AG10803 (cell line): ENCODE measurements at regions not wholly inside any gene's neighbourhood (a gene's known extent, or its start where the extent isn't known, plus 50 kb on each side); places are given as distances from the start of the nearest gene placed in this dataset.

ENCODE experiments used
- DNase-seq: peaks from one replicate; pipeline ENCODE4 v3.0.0; 2010; ENCODE audit warnings: low read depth
- H3K4me3 ChIP-seq: 2 replicates; pipeline ENCODE4 v1.5.1; 2011; ENCODE audit warnings: mild to moderate bottlenecking, low read length, control low read depth
- CTCF ChIP-seq: conservative IDR thresholded peaks from 2 replicates; pipeline ENCODE4 v1.5.1; 2011; ENCODE audit warnings: mild to moderate bottlenecking, low read length, control low read depth, inconsistent platforms

DNA sequence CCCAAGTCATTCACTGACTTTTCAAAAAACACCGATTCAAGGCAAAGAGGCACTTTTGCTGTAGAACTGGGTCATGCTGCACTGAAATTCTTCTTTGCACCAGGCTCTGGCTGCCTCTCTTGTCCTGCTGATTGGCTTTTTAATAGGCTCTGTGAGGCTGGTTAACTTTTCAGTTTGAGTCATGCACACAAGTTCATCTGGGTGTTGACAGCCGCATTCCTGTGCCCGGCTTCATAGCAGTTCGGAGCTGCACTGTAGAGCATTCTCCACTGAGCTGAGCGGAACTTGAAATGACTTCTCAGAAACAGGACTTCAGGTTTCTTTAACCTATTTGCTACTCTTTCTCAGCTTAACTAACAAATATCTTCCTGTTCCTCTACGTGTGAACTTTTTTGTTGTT, 978.3 kb downstream of the UQCRFS1 start:
- DNase-seq = peak; percentile 42
- TF ChIP-seq CTCF = no peak
- H3K4me3 ChIP-seq = no peak overlapping the region

DNA sequence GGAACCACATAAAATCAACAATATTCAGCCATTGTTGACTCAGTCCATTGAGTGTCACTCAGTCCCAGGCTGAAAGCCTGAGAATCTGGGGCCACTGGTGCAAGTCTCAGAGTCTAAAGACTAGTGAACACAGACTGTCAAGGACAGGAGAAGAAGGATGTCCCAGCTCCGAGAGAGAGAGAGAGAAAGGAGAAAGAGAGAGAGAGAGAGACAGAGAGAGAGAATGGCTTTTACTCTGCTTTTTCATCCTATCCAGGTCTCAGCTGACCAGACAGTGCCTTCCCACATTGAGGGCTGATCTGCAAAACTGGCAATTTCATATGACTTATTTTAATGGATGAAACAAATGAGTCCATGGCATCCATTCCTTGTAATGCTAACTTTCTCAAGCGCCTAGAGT, 984.1 kb downstream of the UQCRFS1 start:
- H3K4me3 ChIP-seq = no peak overlapping the region
- DNase-seq = no peak
- TF ChIP-seq CTCF = no peak

DNA sequence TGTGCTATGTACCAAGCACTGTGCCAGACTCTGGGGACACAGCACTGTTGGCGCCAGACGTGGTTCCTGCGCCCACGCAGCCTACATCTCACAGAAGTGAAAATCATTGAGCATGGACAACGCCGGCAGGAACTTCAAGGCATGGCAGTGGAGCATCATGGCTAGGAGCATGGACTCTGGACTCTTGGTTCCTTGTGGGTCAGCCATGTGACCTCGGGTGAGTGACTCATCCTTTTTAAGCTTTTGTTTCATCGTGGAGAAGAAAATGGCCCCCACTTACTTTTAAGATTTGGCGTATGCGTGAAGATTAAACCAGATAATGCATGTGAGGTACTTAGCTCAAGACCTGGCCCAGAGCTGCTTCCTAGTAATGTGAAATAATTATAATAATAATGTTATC, 988.5 kb downstream of the UQCRFS1 start:
- no peak overlapping the region for H3K4me3 ChIP-seq
- TF ChIP-seq CTCF = no peak
- DNase-seq = no peak

GRCh38 chr19:28221736-28222135, 991.2 kb downstream of the UQCRFS1 start:
- H3K4me3 ChIP-seq = no peak overlapping the region
- TF ChIP-seq CTCF = no peak
- peak; percentile 3 for DNase-seq

GRCh38 chr19:28218728-28219127, 994.2 kb downstream of the UQCRFS1 start:
- no peak overlapping the region for H3K4me3 ChIP-seq
- no peak for DNase-seq
- no peak for TF ChIP-seq CTCF

GRCh38 chr19:28217022-28217421, 995.9 kb downstream of the UQCRFS1 start:
- H3K4me3 ChIP-seq = no peak overlapping the region
- no peak for DNase-seq
- no peak for TF ChIP-seq CTCF

GRCh38 chr19:28213470-28214082, 999.4 kb downstream of the UQCRFS1 start:
- H3K4me3 ChIP-seq = no peak overlapping the region
- no peak for TF ChIP-seq CTCF
- peak; percentile 7 for DNase-seq
